NOMO-1 (cell line): ENCODE measurements at regions not wholly inside any gene's neighbourhood (a gene's known extent, or its start where the extent isn't known, plus 50 kb on each side); places are given as distances from the start of the nearest gene placed in this dataset.

Source experiments
- DNase-seq, 2 experiments: peaks; one replicate each; lab custom pipeline; 2025; ENCODE audit not compliant: unreplicated experiment in 2 of 2; lab: John Stamatoyannopoulos, UW

DNA sequence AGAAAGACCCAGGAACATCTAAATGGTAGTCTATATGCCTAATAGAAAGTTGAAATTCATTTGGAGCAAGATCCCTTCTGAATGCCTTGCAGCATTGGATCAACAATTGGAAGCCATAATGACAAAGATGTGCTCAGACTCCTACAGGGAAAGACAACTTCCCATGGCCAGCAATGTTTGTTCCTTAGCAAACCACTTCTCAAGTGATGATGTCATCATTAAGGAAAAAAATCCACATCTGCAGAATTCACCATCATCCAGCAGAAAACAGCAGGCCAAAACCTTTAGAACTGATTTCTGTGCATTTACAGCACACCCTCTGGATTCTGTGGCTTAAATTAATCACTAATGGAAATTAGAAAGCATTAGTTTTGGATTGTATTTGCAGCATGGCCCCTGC is 82.4 kb upstream of the ZIC3 start:
- no peak for DNase-seq

DNA sequence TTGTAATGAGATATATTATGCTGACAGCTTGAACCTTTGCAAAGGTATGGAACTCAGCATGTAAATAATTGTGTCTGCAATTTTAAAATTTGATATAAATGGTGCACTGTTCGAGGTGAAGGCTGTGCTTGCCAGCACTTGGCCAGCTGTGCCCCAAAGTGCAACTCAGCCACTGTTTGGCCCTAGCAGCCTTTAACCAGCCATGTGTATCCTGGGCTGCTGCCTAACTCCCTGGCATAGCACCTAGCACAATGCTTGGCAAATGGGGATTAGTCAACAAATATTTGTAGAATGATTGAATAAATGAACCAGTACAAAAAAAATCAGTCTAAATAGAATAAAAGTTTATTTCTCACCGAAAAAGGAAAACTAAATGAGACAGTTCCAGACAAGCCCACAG is 83.8 kb upstream of the ZIC3 start:
- no peak for DNase-seq

DNA sequence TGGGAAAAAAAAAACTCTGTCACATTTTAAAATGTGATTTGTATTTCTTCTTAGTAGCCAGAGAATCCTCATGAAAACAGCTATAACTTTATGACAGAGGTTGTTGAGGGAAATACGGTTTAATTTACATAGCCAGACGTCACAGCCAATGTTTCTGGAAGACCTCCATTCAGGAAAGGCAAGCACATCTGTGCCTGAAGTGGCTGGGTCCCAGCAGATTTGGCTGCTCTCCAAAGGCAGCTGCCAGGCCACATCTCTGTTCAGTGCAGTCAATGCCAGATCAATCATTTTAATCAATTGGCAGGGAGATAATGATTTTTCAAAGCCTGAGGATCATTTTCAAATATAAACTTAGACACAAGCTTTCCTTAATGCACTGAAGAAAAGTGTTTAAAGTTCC is 86.5 kb upstream of the ZIC3 start:
- no peak for DNase-seq

DNA sequence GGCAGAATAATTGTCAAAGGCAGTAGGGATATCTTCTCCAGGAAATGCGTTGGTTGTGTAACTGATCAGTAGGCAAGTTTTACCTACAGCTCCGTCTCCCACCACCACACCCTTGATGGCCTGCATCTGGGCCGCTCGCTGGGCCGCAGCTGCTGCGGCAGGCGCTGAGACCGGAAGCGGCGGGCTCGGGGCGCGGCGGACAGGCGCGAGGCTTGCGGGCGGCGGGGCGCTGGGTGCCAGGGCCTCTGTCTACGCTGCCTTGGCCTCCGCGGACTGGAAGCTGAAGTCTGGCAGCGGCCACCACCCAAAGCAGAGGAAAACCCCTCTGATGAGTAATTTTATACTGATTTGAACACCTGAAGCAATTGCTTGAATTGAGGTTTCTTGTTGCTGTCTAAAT is 124.2 kb upstream of the ZIC3 start:
- DNase-seq: no peak

DNA sequence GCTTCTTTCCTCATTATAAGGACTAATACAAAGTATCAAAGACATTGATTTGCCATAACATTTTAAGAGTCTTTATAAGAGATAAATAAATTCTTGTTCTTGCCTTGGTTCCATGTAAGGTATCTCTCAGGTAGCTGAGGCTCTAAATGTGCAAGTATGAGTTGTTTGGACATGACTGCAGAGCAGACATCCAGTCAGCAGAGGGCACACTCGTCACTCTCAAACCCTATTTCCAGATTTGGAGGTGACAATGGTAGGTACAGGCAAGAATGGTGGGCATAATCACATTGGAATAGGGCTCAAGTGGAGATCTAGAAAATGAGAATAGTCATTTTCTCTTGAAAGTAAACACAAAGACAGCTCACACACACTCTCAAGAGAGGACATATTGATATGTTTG is 133.3 kb upstream of the ZIC3 start:
- DNase-seq: no peak

DNA sequence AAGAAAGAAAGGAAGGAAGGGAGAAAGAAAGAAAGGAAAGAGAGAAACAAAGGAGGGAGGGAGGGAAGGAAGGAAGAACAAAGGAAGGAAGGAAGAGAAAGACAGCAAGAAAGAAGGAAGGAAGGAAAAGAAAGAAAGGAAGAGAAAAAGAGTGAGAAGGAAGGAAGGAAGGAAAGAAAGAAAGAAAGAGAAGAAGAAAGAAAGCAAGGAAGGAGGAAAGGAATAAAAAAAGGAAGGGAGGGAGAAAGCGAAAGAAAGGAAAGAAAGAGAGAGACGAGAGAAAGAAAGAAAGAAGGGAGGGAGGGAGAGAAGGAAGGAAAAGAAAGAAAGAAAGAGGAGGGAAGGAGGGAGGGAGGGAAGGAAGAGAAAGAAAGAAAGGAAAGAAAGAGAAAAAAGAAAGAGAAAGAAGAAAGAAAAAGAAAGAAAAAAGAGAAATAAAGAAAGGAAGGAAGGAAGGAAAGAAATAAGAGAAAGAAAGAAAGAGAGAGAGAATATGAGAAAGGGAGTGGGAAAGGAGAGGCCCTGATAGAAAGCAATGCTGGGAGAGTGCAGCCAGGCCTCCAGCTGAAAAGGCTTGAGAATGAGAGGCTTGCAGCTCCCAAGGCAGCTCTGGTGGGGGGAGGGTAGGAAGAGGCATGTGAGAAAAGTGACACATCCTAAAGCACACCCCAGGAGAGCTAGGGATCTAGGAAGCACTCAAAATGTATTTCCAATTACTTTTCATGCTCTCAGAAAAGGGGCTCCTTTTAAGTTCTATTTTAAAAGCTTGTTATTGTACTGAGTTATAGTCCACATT is 134.0 kb upstream of the ZIC3 start:
- no peak for DNase-seq

DNA sequence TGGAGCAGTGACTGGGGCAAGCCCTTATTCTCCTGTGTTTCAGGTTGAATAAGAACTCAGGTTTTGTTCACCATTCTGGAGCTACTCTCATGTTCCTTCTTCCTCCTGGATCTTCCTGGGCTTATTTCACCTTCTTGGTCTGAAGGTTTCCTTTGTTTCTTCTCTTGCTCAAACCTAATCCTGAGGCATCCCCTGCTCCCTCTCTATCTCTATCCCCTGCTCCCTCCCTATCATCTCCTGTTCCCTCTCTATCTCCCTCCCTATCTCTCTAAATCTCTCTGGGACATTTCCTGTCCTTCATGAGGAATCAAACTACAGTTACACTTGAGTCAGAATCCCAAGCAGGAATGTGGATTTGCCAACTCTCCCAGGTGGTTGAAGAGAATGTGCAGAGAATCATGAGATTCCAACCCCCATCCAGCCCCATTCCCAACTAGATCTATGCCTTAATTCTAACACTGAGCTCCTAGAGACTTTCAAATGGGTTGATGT is 134.9 kb upstream of the ZIC3 start:
- no peak for DNase-seq

DNA sequence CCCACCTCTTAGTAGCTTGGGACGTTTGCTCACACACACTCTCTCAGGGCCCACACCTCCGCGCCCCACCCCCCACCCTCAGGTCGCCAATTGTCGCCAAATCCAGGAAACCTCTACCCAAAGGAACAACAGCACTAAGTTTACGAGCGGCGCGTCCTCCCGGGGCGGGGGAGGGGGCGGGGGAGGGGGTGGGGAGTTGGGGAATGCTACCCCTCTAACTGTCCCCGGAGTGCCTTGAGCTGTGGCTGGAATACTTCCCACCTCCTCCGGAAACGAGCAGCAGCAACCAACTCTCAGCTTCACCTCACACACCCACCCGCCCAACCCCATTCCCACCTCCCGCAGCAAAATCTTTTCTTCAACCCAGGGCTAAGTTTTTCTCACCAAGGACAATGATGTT is 135.6 kb upstream of the ZIC3 start:
- no peak for DNase-seq

DNA sequence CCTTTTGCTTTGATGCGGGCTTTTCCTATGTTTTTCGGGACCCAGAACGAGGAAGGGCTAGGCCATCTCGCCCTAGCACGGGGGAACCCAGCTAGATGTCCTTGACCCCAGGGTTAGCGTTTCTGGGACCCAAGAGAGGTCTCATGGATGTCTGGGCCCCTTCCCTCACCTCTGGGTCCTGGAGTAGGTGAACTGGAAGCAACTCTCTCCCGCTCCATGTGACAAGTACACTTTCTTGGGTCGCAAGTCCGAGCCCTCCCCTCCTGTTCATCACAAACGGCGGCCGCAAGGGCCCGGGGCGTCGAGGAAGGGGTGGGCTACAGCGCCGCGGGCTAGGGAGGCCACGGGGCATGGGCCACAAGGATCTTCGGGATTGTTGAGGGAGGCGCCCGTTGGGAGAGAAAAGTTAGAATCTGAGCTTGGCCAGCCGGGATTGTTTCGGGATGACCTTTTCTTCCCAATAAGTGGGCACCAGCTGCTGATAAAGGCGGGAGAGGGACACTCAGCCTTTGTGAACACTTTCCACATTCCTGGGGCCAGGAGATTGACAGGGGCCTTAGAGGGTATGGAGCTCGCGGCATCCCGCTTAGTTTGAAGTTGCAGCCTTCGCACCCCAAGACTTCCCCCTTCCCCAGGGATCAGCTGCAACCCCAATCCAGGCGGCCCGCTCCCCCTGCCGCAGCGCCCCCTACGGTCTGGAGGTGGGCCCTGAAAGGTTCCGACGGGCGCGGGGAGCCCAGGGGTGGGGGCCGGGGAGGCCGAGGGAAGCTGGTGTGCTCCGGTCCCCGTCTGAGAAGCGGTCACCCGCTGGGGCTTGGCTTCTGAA is 136.9 kb upstream of the ZIC3 start:
- DNase-seq: no peak

DNA sequence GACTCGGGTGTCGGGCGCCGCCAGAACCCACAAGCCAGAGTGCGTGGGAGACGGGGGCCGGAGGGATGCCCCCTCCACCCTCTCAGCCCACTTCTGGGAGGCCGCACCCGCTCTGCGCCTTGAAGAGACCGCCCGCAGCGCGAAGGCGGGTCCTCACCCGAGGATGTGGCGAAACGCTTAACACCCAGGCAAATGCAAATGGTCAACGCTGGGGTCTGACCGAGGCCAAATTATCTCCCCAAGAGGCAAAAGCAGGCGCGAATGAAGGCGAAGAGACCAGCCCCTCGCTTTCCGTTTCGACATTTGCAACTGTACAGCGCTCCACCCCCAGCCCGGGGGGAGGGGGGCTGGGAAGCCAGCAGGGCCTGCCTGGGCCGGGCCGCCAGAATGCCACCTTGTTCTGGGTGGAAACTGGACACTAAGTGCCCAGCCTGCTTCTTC is 137.7 kb upstream of the ZIC3 start:
- no peak for DNase-seq

DNA sequence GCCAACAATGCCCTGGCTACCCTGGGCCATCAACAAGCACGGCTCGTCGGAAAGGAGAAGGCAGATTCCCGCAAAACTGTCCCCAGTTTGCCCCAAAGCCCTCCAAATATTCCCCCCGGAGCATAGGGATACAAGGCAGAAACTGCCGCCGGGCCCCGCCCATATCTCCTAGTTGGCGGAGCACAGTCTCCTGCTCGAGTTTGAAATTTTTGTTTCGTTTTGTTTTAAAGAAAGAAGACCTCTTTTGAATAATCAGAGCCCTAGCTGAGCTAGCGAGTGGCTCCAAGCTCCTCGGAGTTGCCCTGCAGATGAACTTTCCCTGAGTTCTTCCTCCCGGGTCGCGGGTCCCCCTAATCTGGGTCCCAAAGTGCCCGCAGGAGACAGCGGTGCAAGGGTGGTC is 138.1 kb upstream of the ZIC3 start:
- no peak for DNase-seq

DNA sequence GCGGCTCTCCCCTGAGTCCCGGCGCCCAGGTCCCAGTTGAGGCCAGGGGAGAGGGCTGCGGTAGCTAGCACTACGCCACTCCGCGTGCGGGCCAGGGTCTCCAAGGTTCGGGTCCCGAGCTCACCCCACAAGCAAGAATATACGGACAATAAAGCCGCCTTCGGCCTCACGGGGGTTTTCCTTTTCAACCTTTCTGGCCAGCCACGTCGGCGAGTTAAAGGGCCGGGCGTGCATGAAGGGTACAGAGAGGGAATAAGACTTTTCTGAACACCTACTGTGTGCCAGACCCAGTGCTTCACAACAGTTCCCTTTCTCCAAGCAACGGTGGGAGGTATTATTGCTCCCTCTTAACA is 138.5 kb upstream of the ZIC3 start:
- no peak for DNase-seq

DNA sequence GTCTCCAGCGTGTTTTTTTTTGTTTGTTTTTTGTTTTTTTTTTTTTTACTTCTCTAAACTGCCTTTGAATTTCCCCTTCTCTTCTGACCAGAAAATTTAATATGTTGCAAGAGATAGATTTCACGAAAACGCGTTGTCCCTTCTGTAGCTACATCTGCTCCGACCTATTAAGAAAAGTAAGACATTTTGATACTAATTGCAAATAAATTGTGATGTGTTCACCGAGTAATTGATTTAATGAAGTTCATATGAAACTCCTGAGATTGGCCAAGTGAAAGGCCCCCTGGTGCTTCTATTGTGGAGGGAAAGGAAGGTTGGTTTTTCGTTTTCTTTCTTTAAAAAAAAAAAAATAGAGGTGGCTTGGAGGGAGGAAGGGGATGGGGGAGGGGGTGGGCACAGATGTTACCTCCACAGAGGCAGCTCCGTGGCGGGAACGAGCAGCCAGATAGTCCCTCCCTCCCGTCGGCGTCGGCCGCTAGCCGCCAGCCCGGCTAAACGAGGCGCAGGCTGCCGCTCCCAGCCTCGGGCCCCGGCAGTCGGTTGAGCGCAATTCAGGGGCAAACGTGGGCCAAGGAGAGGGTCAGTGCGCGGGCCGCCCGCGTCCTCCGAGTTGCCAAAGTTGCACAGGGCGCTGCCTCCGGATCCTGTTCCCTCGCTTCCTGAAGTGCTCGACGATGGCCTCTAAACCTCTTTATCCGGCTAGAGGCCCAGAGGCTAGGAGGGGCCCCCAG is 139.1 kb upstream of the ZIC3 start:
- DNase-seq: no peak

DNA sequence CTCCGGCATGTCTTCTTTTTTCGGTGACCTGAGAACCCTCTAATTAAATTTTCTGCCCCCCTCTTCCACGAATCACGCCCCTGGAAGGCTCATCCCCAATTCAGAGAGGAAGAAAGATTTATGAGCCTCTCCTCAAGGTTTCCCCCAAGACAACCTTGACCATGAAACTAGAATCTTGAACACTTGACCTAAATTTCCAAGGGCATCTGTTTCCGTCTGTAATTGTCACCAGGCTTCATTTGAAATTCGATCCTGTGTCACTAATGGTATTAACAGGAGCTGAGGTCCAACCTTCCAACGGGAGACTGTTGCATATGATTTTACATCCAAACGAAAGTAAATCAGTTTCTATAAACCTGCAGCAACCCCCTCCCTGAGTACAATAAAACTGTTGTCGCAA is 139.9 kb upstream of the ZIC3 start:
- no peak for DNase-seq

DNA sequence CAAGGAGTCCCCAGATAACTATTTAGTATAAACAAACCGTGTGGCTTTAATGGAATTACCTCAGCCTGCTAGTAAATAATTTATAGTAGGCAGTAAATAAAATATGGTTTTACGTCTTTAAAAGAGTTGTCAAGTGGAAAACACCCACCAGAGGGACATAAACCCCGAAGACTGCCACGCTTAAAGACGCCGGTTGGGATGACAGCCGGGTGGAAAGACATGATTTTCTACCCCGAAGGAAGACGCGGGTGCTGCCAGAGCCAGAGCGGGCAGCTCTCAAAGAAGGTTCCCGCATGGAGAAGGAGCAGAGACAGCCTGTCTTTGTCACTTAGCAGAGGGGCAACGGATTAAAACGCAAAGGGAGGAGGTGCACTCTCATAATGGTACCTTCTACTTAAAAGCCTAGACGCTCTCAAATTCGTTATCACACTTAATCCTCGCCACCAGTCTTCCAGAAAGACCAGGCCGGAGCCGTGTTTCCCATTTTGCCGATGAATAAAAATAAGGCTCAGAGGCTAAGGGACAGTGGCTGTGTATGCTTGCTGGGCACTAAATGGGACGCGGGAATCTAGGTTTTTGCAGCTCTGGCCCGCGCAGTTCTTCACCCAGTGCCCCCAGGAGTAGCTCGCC is 140.5 kb upstream of the ZIC3 start:
- DNase-seq: no peak

DNA sequence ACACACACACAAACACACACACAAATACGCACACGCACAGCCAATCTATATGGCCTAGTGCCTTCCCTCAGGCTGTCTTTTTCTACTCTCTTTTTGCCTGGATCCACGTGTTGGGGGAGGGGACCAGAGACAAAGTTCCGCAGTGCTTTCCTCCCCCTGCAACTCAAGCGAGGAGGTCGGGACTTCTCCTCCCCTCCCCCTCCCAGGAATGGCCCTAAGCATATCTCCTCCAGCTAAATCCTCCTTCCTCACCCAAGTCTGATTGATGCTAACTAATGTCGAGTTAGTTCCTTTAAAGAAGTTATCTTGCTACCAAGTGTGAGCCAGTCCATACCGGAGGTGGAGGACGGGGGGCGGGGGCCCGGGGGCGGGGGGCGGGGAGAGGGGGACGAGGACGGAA is 141.2 kb upstream of the ZIC3 start:
- no peak for DNase-seq

DNA sequence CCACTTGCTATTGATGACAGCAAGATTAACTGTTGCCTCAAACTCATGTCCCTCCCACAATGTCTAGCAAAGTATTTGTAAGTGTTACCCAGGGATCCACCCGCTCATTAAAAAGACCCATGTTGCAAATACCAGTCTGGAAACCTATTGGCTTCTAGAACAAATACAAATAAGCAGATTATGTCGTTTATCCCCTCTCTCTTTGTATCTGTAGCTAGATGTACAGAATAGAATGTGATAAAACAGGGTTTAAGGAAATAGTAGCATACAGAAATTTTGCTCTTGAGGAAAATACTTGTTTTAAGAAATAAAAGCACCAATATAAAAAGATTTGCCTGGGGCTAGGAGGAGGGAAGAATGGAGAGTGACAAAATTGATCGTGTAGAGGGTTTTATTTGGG is 142.7 kb upstream of the ZIC3 start:
- DNase-seq: no peak

DNA sequence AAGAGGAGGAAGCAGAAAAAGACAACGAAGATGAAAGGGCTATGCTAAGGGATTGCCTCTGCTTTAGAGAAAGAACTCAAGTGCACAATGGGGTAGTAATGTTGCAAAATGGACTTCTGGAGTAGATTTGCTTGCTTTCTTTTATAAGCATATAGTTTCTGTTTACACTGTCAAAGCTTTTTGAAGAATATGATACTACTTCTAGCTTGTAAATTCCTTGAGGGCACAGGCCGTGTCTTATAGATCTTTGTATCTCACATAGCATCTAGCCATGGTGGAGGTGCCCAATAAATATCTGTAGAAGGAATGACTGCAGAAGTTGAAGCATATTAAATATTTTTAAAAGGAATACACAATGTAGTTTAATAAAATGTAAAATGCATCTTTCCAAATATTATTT is 147.8 kb upstream of the ZIC3 start:
- DNase-seq: no peak

DNA sequence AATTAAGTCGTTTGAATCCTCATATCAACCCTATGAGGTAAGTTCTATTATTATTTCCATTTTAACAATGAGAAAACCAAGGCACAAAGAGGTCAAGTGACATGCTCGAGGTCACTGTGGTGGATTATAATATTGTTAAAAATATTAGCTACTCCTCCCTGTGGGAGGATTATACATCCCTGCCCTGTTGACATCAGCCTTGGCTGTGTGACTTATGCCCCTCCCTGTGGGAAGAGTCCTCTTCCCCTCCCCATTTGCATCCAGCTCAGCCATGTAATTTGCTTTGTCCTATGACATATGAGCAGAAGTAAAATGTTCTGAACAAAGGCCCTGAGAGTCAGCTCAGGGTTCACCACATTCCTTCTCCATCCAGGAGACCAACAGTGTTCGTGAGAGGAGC is 152.7 kb upstream of the ZIC3 start:
- DNase-seq: no peak

DNA sequence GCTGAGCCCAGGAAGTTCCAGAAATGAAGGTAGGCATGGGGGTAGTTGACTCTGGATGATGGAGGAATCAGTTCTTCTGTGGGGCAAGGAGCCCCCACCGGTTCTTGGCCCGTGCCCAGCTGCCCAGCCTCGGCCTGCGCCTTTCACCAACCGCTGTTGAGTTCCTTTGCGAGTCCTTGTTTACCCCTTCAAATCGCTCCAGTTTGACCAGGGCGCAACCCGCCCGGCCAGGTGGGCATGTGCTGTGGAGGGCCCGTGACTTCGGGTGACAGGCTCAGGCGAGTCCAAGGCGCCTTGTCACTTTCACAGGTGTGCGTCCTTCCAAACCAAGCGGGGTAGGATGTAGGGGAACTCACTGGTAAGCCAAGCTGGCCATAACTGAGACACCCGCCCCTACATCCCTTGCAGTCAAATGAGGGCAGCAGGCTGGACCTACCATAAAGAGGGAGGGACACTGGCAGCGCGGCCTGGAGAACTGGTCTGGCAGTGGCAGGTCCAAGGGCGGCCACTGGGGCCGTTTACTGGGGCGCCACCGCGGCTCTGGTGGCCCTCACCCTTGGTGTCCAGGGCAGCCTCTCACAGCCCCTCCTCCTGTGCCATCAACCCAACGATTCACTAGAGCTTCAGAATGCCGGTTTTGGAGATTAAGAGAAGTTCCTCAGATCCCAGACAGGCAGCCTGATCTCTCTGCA is 160.3 kb upstream of the ZIC3 start:
- no peak for DNase-seq

DNA sequence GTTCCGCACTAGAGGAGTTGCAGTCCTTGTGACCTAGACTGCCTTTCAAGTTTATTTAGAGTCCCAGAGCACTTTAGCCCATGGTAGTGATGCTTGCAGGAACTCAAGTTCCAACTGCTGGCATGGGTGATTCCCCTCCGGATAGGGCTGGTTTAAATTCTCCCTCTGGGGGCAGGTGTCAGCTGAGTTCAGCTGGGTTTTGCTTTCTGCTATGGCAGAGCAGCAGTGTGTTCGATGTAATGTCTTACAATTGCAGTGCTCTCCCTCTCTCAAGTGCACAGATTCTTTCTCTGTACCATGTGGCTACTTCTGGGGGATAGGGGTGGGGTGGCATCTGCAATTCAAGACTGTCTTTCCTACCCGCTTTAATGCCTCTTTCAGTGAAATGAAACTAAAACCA is 164.8 kb upstream of the ZIC3 start:
- DNase-seq: no peak
